ENCODE measurements at regions not wholly inside any gene's neighbourhood (a gene's known extent, or its start where the extent isn't known, plus 50 kb on each side); places are given as distances from the start of the nearest gene placed in this dataset.

DNA sequence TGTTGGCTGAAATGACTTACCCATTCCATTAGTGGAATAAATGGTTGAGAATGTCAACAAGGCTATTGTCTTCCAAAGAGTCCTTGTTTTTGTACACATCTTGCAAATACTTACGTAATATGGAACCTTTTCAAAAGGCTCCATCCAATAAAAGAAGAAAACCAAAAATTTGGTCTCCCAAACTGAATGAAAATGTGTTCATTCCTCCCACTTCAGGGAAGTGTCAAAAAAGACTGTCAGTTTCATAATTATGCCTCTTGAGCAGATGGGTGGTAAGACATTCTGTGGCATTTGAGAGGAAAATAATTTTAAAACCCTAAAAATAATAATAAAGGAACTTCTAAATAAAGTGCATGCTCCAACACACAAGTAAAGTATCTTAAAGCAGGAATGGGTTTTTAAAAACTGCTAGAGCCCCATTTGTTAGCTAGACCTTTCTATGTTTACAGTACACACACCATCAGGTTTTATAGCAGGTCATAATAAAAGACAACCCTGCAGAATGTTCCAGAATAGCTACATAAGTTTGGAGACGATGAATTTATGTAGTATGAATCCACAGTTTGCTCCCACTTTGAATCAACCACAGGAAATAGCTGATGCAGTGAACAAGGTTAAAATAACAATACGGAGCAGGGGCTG, 843.7 kb downstream of the LRRTM4 start:
- no peak overlapping the region for H3K9ac ChIP-seq (ENCODE audit: insufficient read depth, low read length, poor library complexity, severe bottlenecking)
- intact Hi-C loops (cut with micrococcal nuclease), result no loop called here
- H3K36me3 ChIP-seq (replicated peaks in 1 of 2; ENCODE audit: control insufficient read depth in 1 of 2, insufficient read depth in 2 of 2, low read length in 2 of 2), result no peaks in the 10 kb centered on the region
- no peak overlapping the region for H3K27ac Mint-ChIP-seq
- no peak overlapping the region for H3K4me2 ChIP-seq (replicated peaks; ENCODE audit: extremely low read depth, low read length, poor library complexity, severe bottlenecking)
- no peaks in the 10 kb centered on the region for H3K79me2 ChIP-seq (ENCODE audit: insufficient read depth, low read length)
- no peaks in the 10 kb centered on the region for H3K27me3 ChIP-seq (ENCODE audit: control insufficient read depth in 2 of 2, insufficient read depth in 2 of 2, low read length in 2 of 2)
- H3K36me3 Mint-ChIP-seq, result no peaks in the 10 kb centered on the region
- no peak overlapping the region for H3K4me3 Mint-ChIP-seq
- no peak for TF ChIP-seq CTCF (IDR thresholded peaks at IDR 0.05)
- H3K4me1 Mint-ChIP-seq, result no peaks in the 10 kb centered on the region
- no peak overlapping the region for H3K4me3 ChIP-seq (replicated peaks in 1 of 3; ENCODE audit: low read depth in 2 of 3, low read length in 3 of 3)
- WGBS (ENCODE audit: insufficient coverage), result no CpG with 5 or more reads among the region's 3 CpGs
- H3K9me3 Mint-ChIP-seq, result peaks cover 0 to 4% (median 0%) of the 10 kb centered on the region in 7 donors
- no peak for DNase-seq
- no peak overlapping the region for H3K27ac ChIP-seq (ENCODE audit: low read depth in 1 of 2, low read length in 2 of 2)
- no peaks in the 10 kb centered on the region for H4K20me1 ChIP-seq (ENCODE audit: insufficient read depth, low read length)
- peaks cover 0 to 2% (median 0%) of the 10 kb centered on the region in 3 donors for H3K27me3 Mint-ChIP-seq (ENCODE audit: low read depth in 3 of 3)
- H3K9me3 ChIP-seq (replicated peaks in 1 of 2; ENCODE audit: control insufficient read depth in 1 of 2, insufficient read depth in 1 of 2, low read length in 2 of 2), result no peaks in the 10 kb centered on the region
- H2AFZ ChIP-seq (ENCODE audit: insufficient read depth, low read depth, low read length, poor library complexity, severe bottlenecking), result no peak overlapping the region
- no peaks in the 10 kb centered on the region for H3K4me1 ChIP-seq (ENCODE audit: control insufficient read depth in 1 of 2, insufficient read depth in 2 of 2, low read length in 2 of 2)

- H3K36me3 ChIP-seq (replicated peaks in 1 of 2; ENCODE audit: control insufficient read depth in 1 of 2, insufficient read depth in 2 of 2, low read length in 2 of 2), result no peaks in the 10 kb centered on the region
- H3K27ac ChIP-seq (ENCODE audit: low read depth in 1 of 2, low read length in 2 of 2), result no peak overlapping the region
- no peaks in the 10 kb centered on the region for H3K4me1 ChIP-seq (ENCODE audit: control insufficient read depth in 1 of 2, insufficient read depth in 2 of 2, low read length in 2 of 2)
- H3K36me3 Mint-ChIP-seq, result no peaks in the 10 kb centered on the region
- no peak overlapping the region for H3K9ac ChIP-seq (ENCODE audit: insufficient read depth, low read length, poor library complexity, severe bottlenecking)
- H3K4me2 ChIP-seq (replicated peaks; ENCODE audit: extremely low read depth, low read length, poor library complexity, severe bottlenecking), result no peak overlapping the region
- peaks cover 0 to 2% (median 0%) of the 10 kb centered on the region in 3 donors for H3K27me3 Mint-ChIP-seq (ENCODE audit: low read depth in 3 of 3)
- no peaks in the 10 kb centered on the region for H3K9me3 ChIP-seq (replicated peaks in 1 of 2; ENCODE audit: control insufficient read depth in 1 of 2, insufficient read depth in 1 of 2, low read length in 2 of 2)
- DNase-seq, result no peak
- no peak overlapping the region for H3K27ac Mint-ChIP-seq
- intact Hi-C loops (cut with micrococcal nuclease), result no loop called here
- no peak for TF ChIP-seq CTCF (IDR thresholded peaks at IDR 0.05)
- no peak overlapping the region for H2AFZ ChIP-seq (ENCODE audit: insufficient read depth, low read depth, low read length, poor library complexity, severe bottlenecking)
- no peaks in the 10 kb centered on the region for H4K20me1 ChIP-seq (ENCODE audit: insufficient read depth, low read length)
- H3K4me3 ChIP-seq (replicated peaks in 1 of 3; ENCODE audit: low read depth in 2 of 3, low read length in 3 of 3), result no peak overlapping the region
- no peaks in the 10 kb centered on the region for H3K27me3 ChIP-seq (ENCODE audit: control insufficient read depth in 2 of 2, insufficient read depth in 2 of 2, low read length in 2 of 2)
- no peak overlapping the region for H3K4me3 Mint-ChIP-seq
- H3K4me1 Mint-ChIP-seq, result no peaks in the 10 kb centered on the region
- no peaks in the 10 kb centered on the region for H3K79me2 ChIP-seq (ENCODE audit: insufficient read depth, low read length)
- H3K9me3 Mint-ChIP-seq, result peaks cover 0 to 1% (median 0%) of the 10 kb centered on the region in 7 donors
Measured at GRCh38 chr2:76675212-76675611, 847.0 kb downstream of the LRRTM4 start.
